K562 (cell line): ENCODE measurements at regions not wholly inside any gene's neighbourhood (a gene's known extent, or its start where the extent isn't known, plus 50 kb on each side); places are given as distances from the start of the nearest gene placed in this dataset.

Source experiments
- ATAC-seq: fragments of 200-7000 bp; cut with Tn5 transposase; 3 replicates; pipeline ENCODE4 v1.9.1; 2020; ENCODE audit warnings: moderate library complexity
- BruUV-seq: library from RNA; stranded (reverse); fragments of 400-500 nt; replicated peaks from 2 replicates; lab custom pipeline; 2021; lab: Mats Ljungman, UMichigan
- CTCF ChIA-PET: fragments of 300-600 bp; formaldehyde crosslinking; extraction: SDS; loops from one replicate; lab custom pipeline; 2021; ENCODE audit warnings: low intra/inter-chr PET ratio; lab: Yijun Ruan, JAX
- POLR2A ChIA-PET: fragments of 300-600, 350-650 bp; sonication (Branson Sonifier 250); formaldehyde crosslinking; extraction: SDS; loops from one replicate; lab custom pipeline; 2021; ENCODE audit warnings: antibody characterized with exemption, inconsistent platforms; lab: Yijun Ruan, JAX
- DNase-seq, 4 experiments: peaks; one replicate each; pipeline versions ENCODE4 v3.0.0 to v3.0.0-alpha.2; 2011 to 2018; ENCODE audit warnings: low spot score in 3 of 4, mixed read lengths in 3 of 4; ENCODE audit errors: extremely low read depth in 1 of 4
- FAIRE-seq: peaks from 2 replicates; lab custom pipeline; 2011; peaks lifted over from hg19 to GRCh38; lab: Jason Lieb, UNC
- H2AFZ ChIP-seq: 2 replicates; pipeline ENCODE4 v1.6.0; 2011; ENCODE audit warnings: low read depth, low read length, control low read depth, inconsistent platforms
- H3K27ac ChIP-seq: fragments of 200-600 bp; 3 replicates; pipeline ENCODE4 v1.8.0; 2011; ENCODE audit warnings: low read depth, mild to moderate bottlenecking, control low read depth, inconsistent platforms, low read length, moderate library complexity, mixed read lengths; ENCODE audit errors: extremely low read depth
- H3K27me3 ChIP-seq, 2 experiments: fragments of 300-600 bp in 1 of 2; 2 replicates in 1 of 2; 3 replicates in 1 of 2; pipeline versions ENCODE4 v1.6.0 to v1.8.0; 2011; ENCODE audit warnings: inconsistent platforms in 2 of 2, low read length in 2 of 2, mild to moderate bottlenecking in 1 of 2, mixed read lengths in 1 of 2, moderate library complexity in 1 of 2; ENCODE audit not compliant: control insufficient read depth in 2 of 2, insufficient read depth in 2 of 2
- H3K36me3 ChIP-seq: fragments of 300-600 bp; 3 replicates; pipeline ENCODE4 v1.8.0; 2011; ENCODE audit warnings: mild to moderate bottlenecking, low read length, inconsistent platforms; ENCODE audit not compliant: control insufficient read depth, insufficient read depth
- H3K4me1 ChIP-seq, 2 experiments: fragments of 200-600 bp in 1 of 2; replicated peaks in 1 of 2; 2 replicates in 1 of 2; 3 replicates in 1 of 2; pipeline versions ENCODE4 v1.5.1 to v1.8.0; 2011; ENCODE audit warnings: inconsistent platforms in 2 of 2, low read length in 2 of 2, mild to moderate bottlenecking in 1 of 2, mixed read lengths in 1 of 2, moderate library complexity in 1 of 2; ENCODE audit not compliant: control insufficient read depth in 2 of 2, insufficient read depth in 2 of 2
- H3K4me2 ChIP-seq: 2 replicates; pipeline ENCODE4 v1.6.1; 2011; ENCODE audit warnings: low read length, control low read depth, inconsistent platforms, mixed read lengths; ENCODE audit not compliant: insufficient read depth
- H3K4me3 ChIP-seq: fragments of 200-600 bp; sonication (generic), shearing (Covaris generic); 2 replicates; pipeline ENCODE4 v1.5.1; 2016; ENCODE audit warnings: control low read depth, inconsistent platforms
- H3K79me2 ChIP-seq: fragments of 200-600 bp; 3 replicates; pipeline ENCODE4 v1.8.0; 2011; ENCODE audit warnings: low read length, inconsistent platforms; ENCODE audit not compliant: control insufficient read depth, insufficient read depth
- H3K9ac ChIP-seq, 2 experiments: 2 replicates each; pipeline versions ENCODE4 v1.6.0 to v1.6.1; 2011; ENCODE audit warnings: low read depth in 2 of 2, low read length in 2 of 2, control low read depth in 1 of 2, inconsistent platforms in 1 of 2, mild to moderate bottlenecking in 1 of 2, mixed read lengths in 1 of 2; ENCODE audit not compliant: insufficient read depth in 1 of 2
- H3K9me1 ChIP-seq: one replicate; pipeline ENCODE4 v1.6.0; 2011; ENCODE audit warnings: inconsistent platforms, mild to moderate bottlenecking, low read length, moderate library complexity; ENCODE audit not compliant: control insufficient read depth, insufficient read depth
- H3K9me3 ChIP-seq: replicated peaks from 2 replicates; pipeline ENCODE4 v1.5.1; 2011; ENCODE audit warnings: low read depth, low read length, inconsistent platforms; ENCODE audit not compliant: control insufficient read depth, insufficient read depth
- H4K20me1 ChIP-seq: replicated peaks from 2 replicates; pipeline ENCODE4 v1.6.1; 2011; ENCODE audit warnings: low read length, inconsistent platforms, mixed read lengths; ENCODE audit not compliant: control insufficient read depth, insufficient read depth
- ADNP ChIP-seq: fragments of 200-800 bp; sonication (Bioruptor generic); IDR thresholded peaks from 2 replicates; pipeline ENCODE4 v1.6.1; 2016; ENCODE audit warnings: missing genetic modification characterization, missing compliant biosample characterization
- ARID1B ChIP-seq: fragments of 450-650 bp; IDR thresholded peaks from 2 replicates; pipeline ENCODE4 v1.6.1; 2016; ENCODE audit warnings: antibody characterized with exemption, mild to moderate bottlenecking, inconsistent platforms
- BCOR ChIP-seq: fragments of 450-650 bp; IDR thresholded peaks from 2 replicates; pipeline ENCODE4 v1.6.1; 2016
- ETV1 ChIP-seq: fragments of 450-650 bp; conservative IDR thresholded peaks from 2 replicates; pipeline ENCODE4 v1.6.1; 2016; ENCODE audit warnings: missing genetic modification characterization, control low read depth, low read depth, missing compliant biosample characterization
- GTF2F1 ChIP-seq: IDR thresholded peaks from 2 replicates; pipeline ENCODE4 v1.6.1; 2011; ENCODE audit warnings: low read depth, low read length, improper control_type of control experiment
- IFI16 ChIP-seq: fragments of 250-450 bp; sonication (Bioruptor Pico); IDR thresholded peaks from 2 replicates; pipeline ENCODE4 v2.1.2; 2022; ENCODE audit warnings: mild to moderate bottlenecking, inconsistent platforms
- LARP7 ChIP-seq: fragments of 450-650 bp; IDR thresholded peaks from 2 replicates; pipeline ENCODE4 v1.6.1; 2016
- RBM25 ChIP-seq: fragments of 200-400 bp; formaldehyde crosslinking; IDR thresholded peaks from 2 replicates; pipeline ENCODE4 v1.6.1; 2018; ENCODE audit warnings: low read length, low read depth, moderate library complexity; ENCODE audit not compliant: severe bottlenecking
- RERE ChIP-seq: sonication (generic); formaldehyde crosslinking; IDR thresholded peaks from 2 replicates; pipeline ENCODE4 v1.8.0; 2023; ENCODE audit warnings: missing genetic modification reagents, mild to moderate bottlenecking, borderline replicate concordance
- SP2 ChIP-seq: IDR thresholded peaks from 2 replicates; pipeline ENCODE4 v1.6.1; 2011; ENCODE audit warnings: mild to moderate bottlenecking, low read depth, low read length, moderate library complexity; ENCODE audit not compliant: poor library complexity, severe bottlenecking; ENCODE audit errors: extremely low read depth
- SRSF7 ChIP-seq: fragments of 200-400 bp; formaldehyde crosslinking; optimal IDR thresholded peaks from 2 replicates; pipeline ENCODE3; 2017; ENCODE audit warnings: mild to moderate bottlenecking, low read depth, low read length
- TFAP4 ChIP-seq: sonication (generic); formaldehyde crosslinking; IDR thresholded peaks from 2 replicates; pipeline ENCODE4 v1.8.0; 2022; ENCODE audit warnings: missing genetic modification reagents, mild to moderate bottlenecking, moderate library complexity, borderline replicate concordance
- ZBTB5 ChIP-seq: fragments of 450-650 bp; IDR thresholded peaks from 2 replicates; pipeline ENCODE4 v1.6.1; 2017; ENCODE audit warnings: antibody characterized with exemption
- ZFX ChIP-seq: sonication (generic); formaldehyde crosslinking; IDR thresholded peaks from 2 replicates; pipeline ENCODE4 v1.8.0; 2022; ENCODE audit warnings: mild to moderate bottlenecking, missing genetic modification reagents, moderate library complexity
- ZNF12 ChIP-seq: sonication (generic); formaldehyde crosslinking; IDR thresholded peaks from 2 replicates; pipeline ENCODE4 v1.4.0; 2020; ENCODE audit warnings: mild to moderate bottlenecking, missing genetic modification reagents
- WGBS: fragments of 100-300 bp; shearing (Covaris generic); methylation state at CpG from one replicate; pipeline ENCODE4 v1.1.6; 2016; ENCODE audit warnings: low coverage, mixed read lengths; ENCODE audit not compliant: insufficient coverage; ENCODE audit errors: missing lambda C conversion rate; 5-methylcytosine and 5-hydroxymethylcytosine counted together
- in situ Hi-C: fragments of 300-500 bp; cut with MboI; formaldehyde crosslinking; loops from 4 replicates; pipeline ENCODE4 v1.15.0; 2018; ENCODE audit warnings: inconsistent platforms, mixed read lengths
- intact Hi-C: fragments of 100-400 bp; cut with micrococcal nuclease; formaldehyde crosslinking; loops from 2 replicates; pipeline ENCODE4 v1.14.2; 2022

GRCh38 chr15:77727635-77728304 lies 95.1 kb upstream of the LINGO1 start:
- H3K9ac ChIP-seq = no peak overlapping the region; a peak in 1 of 4 replicates
- H3K4me1 ChIP-seq = peaks cover 12 to 57% of the 10 kb centered on the region in 2 experiments; a peak in 4 of 5 replicates
- H3K9me1 ChIP-seq = no peaks in the 10 kb centered on the region
- DNase-seq = no peak
- no peak overlapping the region for H3K4me3 ChIP-seq
- H3K36me3 ChIP-seq = no peaks in the 10 kb centered on the region
- H3K27ac ChIP-seq = no peak overlapping the region
- H3K9me3 ChIP-seq = no peaks in the 10 kb centered on the region
- ATAC-seq = no peak
- 56% methylated on average over 6 of the region's 7 CpGs for WGBS
- ChIA-PET POLR2A (interaction anchor here (0.6 to 1.6 kb wide), 3 partner anchors 12 to 172 kb away, joined by 3 read pairs; no protein-coding TSS in a partner anchor), CTCF (no interaction called here)
- no peak for FAIRE-seq
- H4K20me1 ChIP-seq = no peaks in the 10 kb centered on the region
- no peaks in the 10 kb centered on the region for H3K79me2 ChIP-seq
- BruUV-seq = no TSS peak
- no peak overlapping the region for H3K4me2 ChIP-seq
- no peak overlapping the region for H2AFZ ChIP-seq
- in situ Hi-C loops = no loop called here
- intact Hi-C loops = no loop called here
- no peaks in the 10 kb centered on the region for H3K27me3 ChIP-seq
- TF ChIP-seq LARP7 = no peak
- no peak for TF ChIP-seq SP2
- no peak for TF ChIP-seq ZNF12 (CRISPR knock-in tag)
- TF ChIP-seq ARID1B = no peak
- TF ChIP-seq ZBTB5 = no peak
- TF ChIP-seq BCOR = peak; percentile 53; the same call in 1 of the 2 replicates
- no peak for TF ChIP-seq TFAP4 (CRISPR knock-in tag)
- TF ChIP-seq IFI16 (CRISPR knock-in tag) = no peak
- TF ChIP-seq ETV1 = no peak
- no peak for TF ChIP-seq RERE (CRISPR knock-in tag)
- TF ChIP-seq RBM25 = peak; percentile 66
- peak; percentile 25; the same call in 1 of the 2 replicates for TF ChIP-seq ADNP (tag)
- TF ChIP-seq GTF2F1 = no peak
- TF ChIP-seq SRSF7 = no peak
- TF ChIP-seq ZFX = no peak
